ENCODE measurements at regions not wholly inside any gene's neighbourhood (a gene's known extent, or its start where the extent isn't known, plus 50 kb on each side); places are given as distances from the start of the nearest gene placed in this dataset.

- Histone ChIP-seq H3K4me2 (ENCODE audit: insufficient read depth, low read length) (no peak overlapping the region), H3K9ac (ENCODE audit: insufficient read depth in 1 of 2, low read depth in 2 of 2, low read length in 2 of 2) (no peak overlapping the region), H3K36me3 (ENCODE audit: control insufficient read depth, insufficient read depth, low read length) (no peaks in the 10 kb centered on the region), H4K20me1 (replicated peaks; ENCODE audit: control insufficient read depth, insufficient read depth, low read length) (no peaks in the 10 kb centered on the region), H3K9me3 (replicated peaks; ENCODE audit: control insufficient read depth, insufficient read depth, low read depth, low read length) (no peaks in the 10 kb centered on the region), H3K79me2 (ENCODE audit: control insufficient read depth, insufficient read depth, low read length) (no peaks in the 10 kb centered on the region), H3K9me1 (ENCODE audit: control insufficient read depth, insufficient read depth, low read length) (no peaks in the 10 kb centered on the region), H2AFZ (ENCODE audit: low read depth, low read length) (no peak overlapping the region), H3K4me3 (no peak overlapping the region), H3K27me3 (ENCODE audit: control insufficient read depth in 2 of 2, insufficient read depth in 2 of 2, low read length in 2 of 2) (no peaks in the 10 kb centered on the region), H3K27ac (ENCODE audit: extremely low read depth, low read depth, low read length) (no peak overlapping the region), H3K4me1 (replicated peaks in 1 of 2; ENCODE audit: control insufficient read depth in 2 of 2, insufficient read depth in 2 of 2, low read length in 2 of 2) (no peaks in the 10 kb centered on the region)
- FAIRE-seq, result no peak
- no TSS peak for BruUV-seq (replicated peaks)
- ATAC-seq, result no peak
- in situ Hi-C loops (cut with MboI) (no loop called here), intact Hi-C loops (cut with micrococcal nuclease) (no loop called here)
- WGBS (ENCODE audit: insufficient coverage, low coverage, missing lambda C conversion rate), result 0% methylated on average over 7 of the region's 7 CpGs
- TF ChIP-seq KLF10 (CRISPR knock-in tag; IDR thresholded peaks at IDR 0.05), result no peak
- no peak for TF ChIP-seq SMAD3 (CRISPR knock-in tag; conservative IDR thresholded peaks at IDR 0.05)
- TF ChIP-seq FOXJ3 (CRISPR knock-in tag; IDR thresholded peaks at IDR 0.05), result no peak
- TF ChIP-seq ETV6 (IDR thresholded peaks at IDR 0.05; ENCODE audit: borderline replicate concordance in 1 of 2, low read depth in 2 of 2, low read length in 1 of 2), result no peak
- no peak for TF ChIP-seq ETV6 (CRISPR knock-in tag; IDR thresholded peaks at IDR 0.05; ENCODE audit: borderline replicate concordance)
- TF ChIP-seq SIN3B (IDR thresholded peaks at IDR 0.05; ENCODE audit: low read depth), result no peak
- POLR2A ChIA-PET, result no interaction called here
- DNase-seq (ENCODE audit: extremely low read depth in 1 of 4, low spot score in 3 of 4), result no peak
- CTCF ChIA-PET (ENCODE audit: low intra/inter-chr PET ratio), result no interaction called here
These were observed 238.0 kb upstream of the LRIG1 start for GRCh38 chr3:66738625-66739365.

GRCh38 chr3:66740260-66740659 lies 239.4 kb upstream of the LRIG1 start:
- in situ Hi-C loops (cut with MboI), result no loop called here
- Histone ChIP-seq H3K9ac (ENCODE audit: insufficient read depth in 1 of 2, low read depth in 2 of 2, low read length in 2 of 2) (no peak overlapping the region), H3K4me1 (replicated peaks in 1 of 2; ENCODE audit: control insufficient read depth in 2 of 2, insufficient read depth in 2 of 2, low read length in 2 of 2) (no peaks in the 10 kb centered on the region), H3K27ac (ENCODE audit: extremely low read depth, low read depth, low read length) (no peak overlapping the region), H3K27me3 (ENCODE audit: control insufficient read depth in 2 of 2, insufficient read depth in 2 of 2, low read length in 2 of 2) (no peaks in the 10 kb centered on the region), H3K9me3 (replicated peaks; ENCODE audit: control insufficient read depth, insufficient read depth, low read depth, low read length) (no peaks in the 10 kb centered on the region), H4K20me1 (replicated peaks; ENCODE audit: control insufficient read depth, insufficient read depth, low read length) (no peaks in the 10 kb centered on the region), H3K9me1 (ENCODE audit: control insufficient read depth, insufficient read depth, low read length) (no peaks in the 10 kb centered on the region), H3K36me3 (ENCODE audit: control insufficient read depth, insufficient read depth, low read length) (no peaks in the 10 kb centered on the region), H2AFZ (ENCODE audit: low read depth, low read length) (no peak overlapping the region), H3K79me2 (ENCODE audit: control insufficient read depth, insufficient read depth, low read length) (no peaks in the 10 kb centered on the region), H3K4me2 (ENCODE audit: insufficient read depth, low read length) (no peak overlapping the region), H3K4me3 (no peak overlapping the region)
- no TSS peak for BruUV-seq (replicated peaks)
- intact Hi-C loops (cut with micrococcal nuclease), result no loop called here
- ATAC-seq (no peak), DNase-seq (ENCODE audit: extremely low read depth in 1 of 4, low spot score in 3 of 4) (no peak), FAIRE-seq (no peak)
- ChIA-PET POLR2A (no interaction called here), CTCF (ENCODE audit: low intra/inter-chr PET ratio) (no interaction called here)
- no peak for TF ChIP-seq KDM2B (CRISPR knock-in tag; IDR thresholded peaks at IDR 0.05)
- WGBS (ENCODE audit: insufficient coverage, low coverage, missing lambda C conversion rate), result 0% methylated on average over 4 of the region's 4 CpGs
